SK-N-SH treated with all-trans-retinoic acid at 6 μM for 48 hours (cell line): ENCODE measurements at regions not wholly inside any gene's neighbourhood (a gene's known extent, or its start where the extent isn't known, plus 50 kb on each side); places are given as distances from the start of the nearest gene placed in this dataset.

Experiments used
- ATAC-seq: fragments of 200-7000 bp; cut with Tn5 transposase; 3 replicates; pipeline ENCODE4 v1.9.1; 2020; ENCODE audit warnings: mild to moderate bottlenecking, moderate library complexity
- BACH2 ChIP-seq: fragments of 250-450 bp; sonication (Bioruptor Pico); IDR thresholded peaks from 2 replicates; pipeline ENCODE4 v1.9.0; 2021; ENCODE audit warnings: mild to moderate bottlenecking, borderline replicate concordance
- CSRNP3 ChIP-seq: fragments of 250-450 bp; sonication (Bioruptor Pico); IDR thresholded peaks from 2 replicates; pipeline ENCODE4 v1.5.1; 2021; ENCODE audit warnings: mild to moderate bottlenecking, moderate library complexity
- PATZ1 ChIP-seq: fragments of 250-450 bp; sonication (Bioruptor Pico); IDR thresholded peaks from 2 replicates; pipeline ENCODE4 v1.8.0; 2020; ENCODE audit warnings: mild to moderate bottlenecking, moderate library complexity, borderline replicate concordance
- POU6F1 ChIP-seq: fragments of 250-450 bp; sonication (Bioruptor Pico); IDR thresholded peaks from 2 replicates; pipeline ENCODE4 v1.8.0; 2021; ENCODE audit warnings: low read depth, mild to moderate bottlenecking, moderate library complexity, borderline replicate concordance
- PPARA ChIP-seq: fragments of 250-450 bp; sonication (Bioruptor Pico); IDR thresholded peaks from 2 replicates; pipeline ENCODE4 v1.5.0; 2020; ENCODE audit warnings: mild to moderate bottlenecking, borderline replicate concordance
- SNAI2 ChIP-seq: fragments of 250-450 bp; sonication (Bioruptor Pico); IDR thresholded peaks from 2 replicates; pipeline ENCODE4 v1.5.0; 2020; ENCODE audit warnings: mild to moderate bottlenecking, moderate library complexity
- TCF4 ChIP-seq: fragments of 250-450 bp; sonication (Bioruptor Pico); IDR thresholded peaks from 2 replicates; pipeline ENCODE4 v1.8.0; 2021; ENCODE audit warnings: mild to moderate bottlenecking, moderate library complexity, borderline replicate concordance
- ZC3H10 ChIP-seq: fragments of 250-450 bp; sonication (Bioruptor Pico); IDR thresholded peaks from 2 replicates; pipeline ENCODE4 v1.5.1; 2021; ENCODE audit warnings: mild to moderate bottlenecking, moderate library complexity

GRCh38 chr2:62283147-62283546 lies 87.2 kb downstream of the B3GNT2 start (continued):
- TF ChIP-seq BACH2 (CRISPR knock-in tag), result no peak
- no peak for TF ChIP-seq TCF4 (CRISPR knock-in tag)

GRCh38 chr2:62281663-62282062 lies 85.7 kb downstream of the B3GNT2 start:
- TF ChIP-seq POU6F1 (CRISPR knock-in tag), result no peak
- no peak for ATAC-seq

GRCh38 chr2:62277688-62278087 lies 81.8 kb downstream of the B3GNT2 start:
- TF ChIP-seq CSRNP3 (CRISPR knock-in tag), result no peak
- TF ChIP-seq PPARA (CRISPR knock-in tag), result no peak
- no peak for TF ChIP-seq PATZ1 (CRISPR knock-in tag)
- no peak for TF ChIP-seq SNAI2 (CRISPR knock-in tag)
- no peak for TF ChIP-seq ZC3H10 (CRISPR knock-in tag)
- no peak for ATAC-seq
